ENCODE measurements at regions not wholly inside any gene's neighbourhood (a gene's known extent, or its start where the extent isn't known, plus 50 kb on each side); places are given as distances from the start of the nearest gene placed in this dataset.

- no peaks in the 10 kb centered on the region for H3K36me3 Mint-ChIP-seq (ENCODE audit: low read depth)
- no peaks in the 10 kb centered on the region for H3K9me3 Mint-ChIP-seq
- no peak overlapping the region for H3K4me3 Mint-ChIP-seq
- no peaks in the 10 kb centered on the region for H3K4me1 Mint-ChIP-seq
- no peak for ATAC-seq (replicated peaks)
- H3K27me3 Mint-ChIP-seq, result no peaks in the 10 kb centered on the region
- H3K27ac Mint-ChIP-seq, result no peak overlapping the region
Measured at GRCh38 chr4:81632581-81633299, 161.0 kb upstream of the RASGEF1B start.

GRCh38 chr4:81631958-81632441 lies 160.3 kb upstream of the RASGEF1B start:
- ATAC-seq (replicated peaks), result peak; percentile 48
- no peak overlapping the region for H3K27ac Mint-ChIP-seq
- no peak overlapping the region for H3K4me3 Mint-ChIP-seq
- no peaks in the 10 kb centered on the region for H3K4me1 Mint-ChIP-seq
- H3K36me3 Mint-ChIP-seq (ENCODE audit: low read depth), result no peaks in the 10 kb centered on the region
- H3K27me3 Mint-ChIP-seq, result no peaks in the 10 kb centered on the region
- no peaks in the 10 kb centered on the region for H3K9me3 Mint-ChIP-seq

- H3K27ac Mint-ChIP-seq, result no peak overlapping the region
Measured at GRCh38 chr4:81629366-81629765, 157.7 kb upstream of the RASGEF1B start.

DNA sequence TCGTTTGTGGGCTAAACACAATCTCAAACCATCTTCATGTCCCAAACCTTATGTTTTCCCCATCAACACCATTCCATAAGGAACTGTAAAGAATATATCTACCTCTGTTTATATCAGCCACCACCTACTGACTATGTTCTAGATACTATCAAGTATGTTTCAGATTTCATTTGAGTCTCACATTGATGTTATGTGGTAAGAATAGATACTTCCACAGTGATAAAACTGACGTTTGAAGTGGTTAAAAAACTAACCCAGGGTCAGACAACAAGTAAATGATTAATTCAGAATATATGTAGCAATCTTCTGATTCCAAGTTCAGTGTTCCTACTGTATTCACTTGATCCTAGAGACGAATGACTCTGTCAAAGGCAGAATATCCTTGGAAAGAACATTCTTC lies 156.8 kb upstream of the RASGEF1B start:
- Mint-ChIP-seq H3K9me3 (no peaks in the 10 kb centered on the region), H3K4me1 (no peaks in the 10 kb centered on the region), H3K36me3 (ENCODE audit: low read depth) (no peaks in the 10 kb centered on the region), H3K27ac (no peak overlapping the region), H3K27me3 (no peaks in the 10 kb centered on the region), H3K4me3 (no peak overlapping the region)
- peak; percentile 45 for ATAC-seq (replicated peaks)

More at GRCh38 chr4:81629366-81629765, 157.7 kb upstream of the RASGEF1B start:
- H3K4me3 Mint-ChIP-seq, result no peak overlapping the region
- H3K27me3 Mint-ChIP-seq, result no peaks in the 10 kb centered on the region
- ATAC-seq (replicated peaks), result no peak
- H3K36me3 Mint-ChIP-seq (ENCODE audit: low read depth), result no peaks in the 10 kb centered on the region
- H3K9me3 Mint-ChIP-seq, result no peaks in the 10 kb centered on the region
- H3K4me1 Mint-ChIP-seq, result no peaks in the 10 kb centered on the region

GRCh38 chr4:81627590-81627989 lies 155.9 kb upstream of the RASGEF1B start:
- H3K27ac Mint-ChIP-seq, result no peak overlapping the region
- no peak for ATAC-seq (replicated peaks)
- H3K36me3 Mint-ChIP-seq (ENCODE audit: low read depth), result no peaks in the 10 kb centered on the region
- no peaks in the 10 kb centered on the region for H3K27me3 Mint-ChIP-seq
- no peaks in the 10 kb centered on the region for H3K9me3 Mint-ChIP-seq
- no peak overlapping the region for H3K4me3 Mint-ChIP-seq
- no peaks in the 10 kb centered on the region for H3K4me1 Mint-ChIP-seq

DNA sequence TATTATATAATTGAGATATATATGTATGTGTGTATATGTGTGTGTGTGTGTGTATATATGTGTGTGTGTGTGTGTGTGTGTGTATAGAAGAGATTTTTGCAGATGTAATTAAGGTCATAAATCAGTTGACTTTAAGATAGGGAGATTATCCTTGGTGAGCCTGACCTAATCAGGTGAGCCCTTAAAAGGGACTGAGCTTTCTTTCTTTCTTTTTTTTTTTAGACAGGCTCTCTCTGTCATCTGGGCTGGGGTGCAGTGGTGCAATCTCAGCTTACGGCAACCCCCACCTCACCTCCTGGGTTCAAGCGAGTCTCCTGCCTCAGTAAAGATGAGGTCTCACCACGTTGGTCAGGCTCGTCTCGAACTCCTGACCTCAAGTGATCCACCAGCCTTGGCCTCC lies 155.1 kb upstream of the RASGEF1B start:
- no peaks in the 10 kb centered on the region for H3K9me3 Mint-ChIP-seq
- H3K4me3 Mint-ChIP-seq, result no peak overlapping the region
- no peaks in the 10 kb centered on the region for H3K27me3 Mint-ChIP-seq
- no peak overlapping the region for H3K27ac Mint-ChIP-seq
- no peaks in the 10 kb centered on the region for H3K4me1 Mint-ChIP-seq
- no peaks in the 10 kb centered on the region for H3K36me3 Mint-ChIP-seq (ENCODE audit: low read depth)
- no peak for ATAC-seq (replicated peaks)

DNA sequence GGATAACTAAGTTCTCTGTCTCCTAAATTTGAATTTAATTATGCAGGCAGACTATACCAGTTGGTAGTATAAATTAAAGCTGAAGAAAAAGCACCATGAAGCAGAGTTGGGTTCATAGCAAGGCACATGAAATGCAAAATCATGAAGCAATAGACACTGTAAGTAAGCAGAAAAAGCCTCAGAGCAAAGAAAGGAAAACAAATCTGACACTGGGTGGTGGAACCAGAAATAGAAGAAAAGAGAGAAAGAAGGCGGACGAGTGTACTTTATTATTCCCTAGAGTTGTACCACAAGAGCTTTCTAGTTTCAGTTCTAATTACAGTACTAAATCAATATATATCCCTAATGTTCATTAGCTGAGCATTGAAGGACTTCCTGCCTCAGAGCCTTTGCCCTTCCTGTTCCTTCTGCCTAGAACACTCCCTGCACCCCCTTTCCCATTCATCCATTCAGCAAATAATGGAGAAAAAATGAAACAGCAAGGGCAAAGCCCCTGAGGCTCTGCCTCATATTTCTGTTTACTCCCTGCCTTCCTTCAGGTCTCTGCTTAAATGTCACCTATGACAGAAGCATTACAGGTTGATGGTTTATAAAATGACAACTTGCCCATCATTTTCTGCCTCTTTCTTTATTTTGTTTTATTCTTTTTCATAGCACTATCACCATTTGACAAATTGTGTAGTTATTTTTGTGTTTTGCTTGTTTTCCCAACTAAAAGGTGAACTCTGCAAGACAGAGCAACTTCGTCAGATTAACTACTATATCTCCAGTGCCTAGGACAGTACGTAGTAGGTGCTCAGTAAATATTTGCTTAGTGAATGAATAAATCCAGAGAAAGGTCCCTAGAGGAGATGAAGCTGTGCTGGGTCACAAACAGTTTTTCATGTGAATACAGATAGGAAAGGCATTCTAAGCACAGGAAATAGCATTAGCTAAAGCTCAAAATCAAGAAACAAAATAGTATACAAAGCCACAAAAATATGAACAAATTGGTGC lies 154.0 kb upstream of the RASGEF1B start:
- Mint-ChIP-seq H3K4me3 (no peak overlapping the region), H3K27ac (no peak overlapping the region), H3K9me3 (no peaks in the 10 kb centered on the region), H3K27me3 (no peaks in the 10 kb centered on the region), H3K4me1 (no peaks in the 10 kb centered on the region), H3K36me3 (ENCODE audit: low read depth) (no peaks in the 10 kb centered on the region)
- no peak for ATAC-seq (replicated peaks)

GRCh38 chr4:81623434-81623833 lies 151.7 kb upstream of the RASGEF1B start:
- no peaks in the 10 kb centered on the region for H3K27me3 Mint-ChIP-seq
- no peaks in the 10 kb centered on the region for H3K36me3 Mint-ChIP-seq (ENCODE audit: low read depth)
- no peak overlapping the region for H3K4me3 Mint-ChIP-seq
- H3K9me3 Mint-ChIP-seq, result no peaks in the 10 kb centered on the region
- H3K27ac Mint-ChIP-seq, result no peak overlapping the region
- no peaks in the 10 kb centered on the region for H3K4me1 Mint-ChIP-seq
- no peak for ATAC-seq (replicated peaks)

DNA sequence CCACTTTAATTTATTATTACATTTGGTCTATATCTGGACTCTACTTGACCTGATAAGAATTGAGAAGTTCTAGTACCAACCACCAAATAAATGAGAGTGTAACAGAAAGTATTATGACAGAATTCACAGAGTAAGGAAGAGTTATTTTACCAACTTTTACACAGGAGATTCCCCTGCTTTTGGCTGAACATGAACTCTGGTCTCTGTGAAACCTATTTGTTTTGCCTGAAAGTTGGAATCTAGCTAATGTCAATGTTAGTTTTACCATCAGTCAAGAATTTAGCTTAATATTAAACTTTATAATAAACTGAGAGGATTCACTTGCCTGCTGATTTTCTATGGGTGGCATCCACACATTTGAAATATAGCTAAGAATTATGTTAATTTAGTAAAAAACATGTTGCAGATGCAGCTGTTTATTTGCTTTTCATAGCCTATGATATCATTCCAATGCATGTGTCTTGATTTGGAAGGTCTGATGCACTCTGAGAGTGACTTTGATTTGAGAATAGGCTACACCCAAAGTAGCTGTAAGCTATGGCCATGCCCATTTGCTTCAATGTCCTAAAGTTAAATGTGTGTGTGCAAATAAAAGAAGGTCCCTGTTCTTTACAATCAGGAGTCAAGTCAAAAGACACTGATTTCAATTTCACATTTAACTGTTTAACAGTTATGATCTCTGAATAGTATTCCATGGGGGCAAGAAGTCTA lies 150.9 kb upstream of the RASGEF1B start:
- Mint-ChIP-seq H3K4me3 (no peak overlapping the region), H3K27me3 (no peaks in the 10 kb centered on the region), H3K36me3 (ENCODE audit: low read depth) (no peaks in the 10 kb centered on the region), H3K4me1 (no peaks in the 10 kb centered on the region), H3K9me3 (no peaks in the 10 kb centered on the region), H3K27ac (no peak overlapping the region)
- ATAC-seq (replicated peaks), result no peak

DNA sequence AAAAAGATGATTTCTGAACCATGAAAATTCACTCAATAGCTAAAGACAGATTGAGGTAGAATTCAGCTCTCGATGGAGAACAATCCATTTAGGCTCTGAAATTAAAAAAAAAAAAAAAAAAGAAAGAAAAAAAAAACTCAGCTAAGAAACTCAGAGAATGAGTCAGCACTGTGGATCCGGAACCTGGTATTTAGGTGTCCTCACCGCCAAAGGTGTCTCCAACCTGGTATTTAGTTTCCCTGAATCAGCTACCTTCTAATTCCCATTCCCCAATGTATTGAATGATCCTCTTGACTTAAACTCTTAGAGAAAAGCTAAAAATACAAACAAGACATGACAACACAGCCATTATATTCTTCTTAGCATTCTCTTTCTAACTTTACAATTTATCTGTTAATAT lies 150.3 kb upstream of the RASGEF1B start:
- H3K4me1 Mint-ChIP-seq, result no peaks in the 10 kb centered on the region
- H3K4me3 Mint-ChIP-seq, result no peak overlapping the region
- H3K27ac Mint-ChIP-seq, result no peak overlapping the region
- no peaks in the 10 kb centered on the region for H3K27me3 Mint-ChIP-seq
- H3K36me3 Mint-ChIP-seq (ENCODE audit: low read depth), result no peaks in the 10 kb centered on the region
- ATAC-seq (replicated peaks), result no peak
- no peaks in the 10 kb centered on the region for H3K9me3 Mint-ChIP-seq

DNA sequence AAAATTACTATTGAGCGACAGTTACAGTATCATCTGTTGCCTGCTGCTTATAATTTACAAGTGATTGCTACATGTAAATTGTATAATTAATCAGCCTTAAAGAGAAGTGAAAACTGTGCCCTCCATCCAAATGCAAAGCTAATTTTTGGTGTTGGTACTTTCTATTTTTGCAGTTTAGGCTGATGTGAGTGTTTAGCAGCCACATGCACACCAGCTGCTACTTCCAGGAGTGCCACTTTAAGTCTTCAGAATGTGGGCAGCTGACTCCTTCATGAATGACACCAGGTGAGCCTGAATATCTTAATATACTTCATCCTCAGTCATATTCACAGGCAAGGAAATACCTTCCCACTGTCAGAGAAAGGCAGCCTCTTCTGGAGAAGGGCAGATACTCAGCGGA lies 149.8 kb upstream of the RASGEF1B start:
- no peak for ATAC-seq (replicated peaks)
- Mint-ChIP-seq H3K4me1 (no peaks in the 10 kb centered on the region), H3K27me3 (no peaks in the 10 kb centered on the region), H3K36me3 (ENCODE audit: low read depth) (no peaks in the 10 kb centered on the region), H3K27ac (no peak overlapping the region), H3K9me3 (no peaks in the 10 kb centered on the region), H3K4me3 (no peak overlapping the region)

- Mint-ChIP-seq H3K4me3 (no peak overlapping the region), H3K4me1 (no peaks in the 10 kb centered on the region), H3K36me3 (ENCODE audit: low read depth) (no peaks in the 10 kb centered on the region), H3K27ac (no peak overlapping the region), H3K9me3 (no peaks in the 10 kb centered on the region), H3K27me3 (no peaks in the 10 kb centered on the region)
- ATAC-seq (replicated peaks), result no peak
Measured at GRCh38 chr4:81620442-81620841, 148.7 kb upstream of the RASGEF1B start.

DNA sequence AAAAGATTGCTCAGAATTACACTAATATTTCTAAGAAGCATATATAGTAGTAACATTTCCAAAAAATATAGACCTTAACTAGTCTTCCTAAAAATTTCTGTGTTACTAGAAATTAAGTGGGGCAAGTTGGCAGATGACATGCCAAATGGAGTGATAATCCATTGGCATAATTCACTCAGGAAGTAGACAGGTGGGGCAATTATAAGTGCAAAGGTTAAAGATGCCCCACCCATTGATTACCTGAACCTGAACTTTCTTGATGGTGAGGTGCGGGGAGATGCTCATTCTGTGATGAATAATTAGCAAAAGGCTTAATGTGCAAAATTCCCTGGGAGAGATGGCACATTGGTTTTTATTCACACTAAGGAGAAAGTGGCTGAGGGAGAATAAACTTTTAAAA lies 145.8 kb upstream of the RASGEF1B start:
- no peaks in the 10 kb centered on the region for H3K36me3 Mint-ChIP-seq (ENCODE audit: low read depth)
- no peak overlapping the region for H3K27ac Mint-ChIP-seq
- no peaks in the 10 kb centered on the region for H3K9me3 Mint-ChIP-seq
- H3K4me3 Mint-ChIP-seq, result no peak overlapping the region
- ATAC-seq (replicated peaks), result no peak
- no peaks in the 10 kb centered on the region for H3K4me1 Mint-ChIP-seq
- no peaks in the 10 kb centered on the region for H3K27me3 Mint-ChIP-seq

DNA sequence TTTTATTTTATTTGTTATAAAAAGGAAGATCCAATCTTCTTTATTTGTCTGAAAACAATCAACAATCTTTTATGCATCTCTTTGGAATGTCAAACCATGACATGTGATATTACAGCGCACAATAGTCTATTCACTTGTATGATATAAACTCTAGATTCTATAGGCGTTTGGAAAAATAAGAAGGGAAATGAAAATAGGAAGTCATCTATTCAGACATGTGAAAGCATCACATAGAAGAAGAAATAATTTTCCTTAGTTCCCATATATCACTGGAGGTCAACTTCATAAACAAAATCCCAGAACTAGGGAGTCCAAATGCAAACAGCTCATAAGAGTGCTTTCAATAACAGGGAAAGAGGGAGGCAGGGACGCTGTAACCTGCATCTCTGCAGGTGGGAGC lies 139.5 kb upstream of the RASGEF1B start:
- Mint-ChIP-seq H3K27me3 (no peaks in the 10 kb centered on the region), H3K4me3 (no peak overlapping the region), H3K36me3 (ENCODE audit: low read depth) (no peaks in the 10 kb centered on the region), H3K9me3 (no peaks in the 10 kb centered on the region), H3K27ac (no peak overlapping the region), H3K4me1 (no peaks in the 10 kb centered on the region)
- no peak for ATAC-seq (replicated peaks)

Data from activated T-helper 17 cell treated with anti-CD3 and anti-CD28 coated beads, Interleukin-2, amount 50 U/mL, for 72 hours (primary cell).